ENCODE measurements at regions not wholly inside any gene's neighbourhood (a gene's known extent, or its start where the extent isn't known, plus 50 kb on each side); places are given as distances from the start of the nearest gene placed in this dataset.

DNA sequence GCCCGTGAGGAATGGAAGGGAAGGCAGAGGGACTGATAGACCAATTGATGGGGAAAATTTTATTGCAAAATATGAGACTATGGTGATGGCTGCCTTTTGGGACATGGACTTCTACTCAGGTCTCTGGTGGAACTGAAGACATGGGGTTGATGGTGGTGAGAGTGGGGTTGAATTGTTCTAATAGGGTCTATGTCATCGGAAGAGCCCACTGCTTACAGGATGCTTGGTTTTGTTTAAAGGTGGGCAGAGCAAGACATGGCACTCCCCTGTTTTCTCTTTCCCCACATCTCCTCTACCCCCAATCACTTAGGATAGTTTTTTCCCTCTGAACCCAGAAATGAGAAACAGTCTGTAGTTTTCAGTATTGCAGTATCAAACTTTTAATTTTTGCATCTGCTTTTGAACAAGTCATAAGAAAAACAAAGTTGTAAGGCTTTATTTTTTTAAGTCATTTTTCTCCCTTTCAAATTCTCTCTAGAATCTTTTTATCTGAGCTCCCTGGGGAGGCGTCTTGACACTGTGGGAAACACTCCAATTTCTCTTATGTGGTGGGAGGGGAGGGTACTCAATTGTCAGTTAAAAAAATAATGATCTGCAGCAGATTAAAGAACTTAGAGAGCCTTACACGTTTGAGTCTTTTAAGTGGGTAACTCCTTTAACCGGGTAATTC, 276.2 kb upstream of the TBC1D5 start:
- Mint-ChIP-seq H3K27ac (ENCODE audit: unreplicated experiment) (no peak overlapping the region), H3K36me3 (ENCODE audit: unreplicated experiment) (no peaks in the 10 kb centered on the region), H3K27me3 (ENCODE audit: unreplicated experiment) (no peaks in the 10 kb centered on the region), H3K4me1 (ENCODE audit: low read depth, unreplicated experiment) (peaks cover 6% of the 10 kb centered on the region), H3K9me3 (ENCODE audit: unreplicated experiment) (no peaks in the 10 kb centered on the region), H3K4me3 (ENCODE audit: unreplicated experiment) (no peak overlapping the region)
- DNase-seq = no peak
- TF ChIP-seq, protein P1, sequence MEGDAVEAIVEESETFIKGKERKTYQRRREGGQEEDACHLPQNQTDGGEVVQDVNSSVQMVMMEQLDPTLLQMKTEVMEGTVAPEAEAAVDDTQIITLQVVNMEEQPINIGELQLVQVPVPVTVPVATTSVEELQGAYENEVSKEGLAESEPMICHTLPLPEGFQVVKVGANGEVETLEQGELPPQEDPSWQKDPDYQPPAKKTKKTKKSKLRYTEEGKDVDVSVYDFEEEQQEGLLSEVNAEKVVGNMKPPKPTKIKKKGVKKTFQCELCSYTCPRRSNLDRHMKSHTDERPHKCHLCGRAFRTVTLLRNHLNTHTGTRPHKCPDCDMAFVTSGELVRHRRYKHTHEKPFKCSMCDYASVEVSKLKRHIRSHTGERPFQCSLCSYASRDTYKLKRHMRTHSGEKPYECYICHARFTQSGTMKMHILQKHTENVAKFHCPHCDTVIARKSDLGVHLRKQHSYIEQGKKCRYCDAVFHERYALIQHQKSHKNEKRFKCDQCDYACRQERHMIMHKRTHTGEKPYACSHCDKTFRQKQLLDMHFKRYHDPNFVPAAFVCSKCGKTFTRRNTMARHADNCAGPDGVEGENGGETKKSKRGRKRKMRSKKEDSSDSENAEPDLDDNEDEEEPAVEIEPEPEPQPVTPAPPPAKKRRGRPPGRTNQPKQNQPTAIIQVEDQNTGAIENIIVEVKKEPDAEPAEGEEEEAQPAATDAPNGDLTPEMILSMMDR (IDR thresholded peaks at IDR 0.05; ENCODE audit: partially characterized antibody, unreplicated experiment) = no peak

DNA sequence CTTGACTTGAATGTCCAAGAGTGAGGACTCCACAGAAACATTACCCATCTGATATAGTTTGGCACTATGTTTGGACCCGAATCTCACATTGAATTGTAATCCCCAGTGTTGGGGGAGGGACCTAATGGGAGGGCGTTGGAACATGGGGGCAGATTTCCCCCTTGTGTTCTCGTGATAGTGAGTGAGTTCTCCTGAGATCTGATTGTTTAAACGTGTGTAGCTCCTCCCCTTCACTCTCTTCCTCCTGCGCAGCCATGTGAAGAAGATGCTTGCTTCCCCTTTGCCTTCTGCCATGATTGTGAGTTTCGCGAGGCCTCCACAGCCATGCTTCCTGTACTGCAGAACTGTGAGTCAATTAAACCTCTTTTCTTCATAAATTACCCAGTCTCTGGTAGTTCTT, 273.9 kb upstream of the TBC1D5 start:
- TF ChIP-seq, protein P1 (IDR thresholded peaks at IDR 0.05; ENCODE audit: partially characterized antibody, unreplicated experiment) = no peak
- no peaks in the 10 kb centered on the region for H3K36me3 Mint-ChIP-seq (ENCODE audit: unreplicated experiment)
- DNase-seq = no peak
- H3K4me3 Mint-ChIP-seq (ENCODE audit: unreplicated experiment) = no peak overlapping the region
- H3K9me3 Mint-ChIP-seq (ENCODE audit: unreplicated experiment) = no peaks in the 10 kb centered on the region
- peaks cover 11% of the 10 kb centered on the region for H3K4me1 Mint-ChIP-seq (ENCODE audit: low read depth, unreplicated experiment)
- no peaks in the 10 kb centered on the region for H3K27me3 Mint-ChIP-seq (ENCODE audit: unreplicated experiment)
- H3K27ac Mint-ChIP-seq (ENCODE audit: unreplicated experiment) = no peak overlapping the region

DNA sequence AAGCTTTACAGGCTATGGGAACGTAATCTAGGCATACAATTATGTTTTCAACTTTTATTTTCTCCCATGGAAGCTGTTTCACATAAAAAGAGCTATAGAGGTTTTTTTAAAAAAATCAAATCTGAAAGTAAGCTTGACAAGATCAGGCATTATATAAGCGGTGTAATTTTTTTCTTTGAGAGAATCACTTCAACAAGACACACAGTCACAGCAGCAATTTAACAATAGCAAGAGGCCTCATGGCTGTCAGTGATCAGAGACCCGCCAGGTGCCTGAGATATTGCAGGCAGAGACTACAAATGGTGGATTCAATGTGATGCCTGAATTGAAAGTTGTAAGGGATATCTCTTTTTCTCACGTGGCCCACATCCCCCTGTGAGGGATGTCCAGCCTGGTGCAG, 270.5 kb upstream of the TBC1D5 start:
- Mint-ChIP-seq H3K27me3 (ENCODE audit: unreplicated experiment) (no peaks in the 10 kb centered on the region), H3K36me3 (ENCODE audit: unreplicated experiment) (no peaks in the 10 kb centered on the region), H3K9me3 (ENCODE audit: unreplicated experiment) (no peaks in the 10 kb centered on the region), H3K4me3 (ENCODE audit: unreplicated experiment) (no peak overlapping the region), H3K4me1 (ENCODE audit: low read depth, unreplicated experiment) (peaks cover 7% of the 10 kb centered on the region), H3K27ac (ENCODE audit: unreplicated experiment) (no peak overlapping the region)
- DNase-seq = no peak
- TF ChIP-seq, protein P1 (IDR thresholded peaks at IDR 0.05; ENCODE audit: partially characterized antibody, unreplicated experiment) = no peak

DNA sequence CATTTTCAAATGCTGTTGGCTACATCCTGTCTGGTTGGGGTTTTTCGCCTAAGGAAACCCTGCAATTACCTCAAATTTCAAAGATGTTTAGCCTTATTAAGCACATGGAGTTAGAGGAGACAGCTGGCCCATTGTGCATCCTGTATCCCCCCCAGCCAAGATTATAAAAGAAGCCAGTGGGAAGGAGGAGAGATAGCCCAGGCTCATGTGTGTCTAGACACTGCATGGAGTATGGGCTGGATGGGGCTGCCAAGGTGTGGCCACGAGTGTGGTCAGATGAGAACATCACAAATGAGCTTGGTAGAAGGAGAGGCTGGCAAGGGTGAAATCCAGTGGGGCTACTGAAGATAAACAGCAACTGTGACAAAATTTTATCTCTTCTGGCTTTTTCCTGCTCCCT, 270.0 kb upstream of the TBC1D5 start:
- Mint-ChIP-seq H3K36me3 (ENCODE audit: unreplicated experiment) (no peaks in the 10 kb centered on the region), H3K27me3 (ENCODE audit: unreplicated experiment) (no peaks in the 10 kb centered on the region), H3K27ac (ENCODE audit: unreplicated experiment) (no peak overlapping the region), H3K9me3 (ENCODE audit: unreplicated experiment) (no peaks in the 10 kb centered on the region), H3K4me3 (ENCODE audit: unreplicated experiment) (no peak overlapping the region), H3K4me1 (ENCODE audit: low read depth, unreplicated experiment) (peaks cover 7% of the 10 kb centered on the region)
- DNase-seq = no peak
- TF ChIP-seq, protein P1 (IDR thresholded peaks at IDR 0.05; ENCODE audit: partially characterized antibody, unreplicated experiment) = no peak

DNA sequence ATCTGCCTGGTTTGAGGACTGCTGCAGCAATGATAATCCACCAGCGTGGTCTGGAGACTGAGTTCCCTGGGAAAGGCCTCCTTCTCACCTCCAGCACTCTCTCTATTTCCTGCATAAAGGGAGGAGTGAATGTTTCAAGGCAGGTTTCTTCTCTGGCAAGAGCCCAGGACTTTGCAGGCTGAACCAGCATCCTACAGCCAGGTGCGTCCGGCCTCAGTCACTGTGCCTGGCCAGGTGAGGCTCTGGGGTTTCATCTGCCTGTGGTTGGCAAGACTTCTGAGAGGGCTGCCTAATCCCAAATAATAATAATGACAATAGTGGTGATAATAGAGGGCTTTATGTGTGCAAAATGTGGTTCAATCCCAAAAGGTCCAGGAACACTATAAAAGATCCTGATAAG, 269.0 kb upstream of the TBC1D5 start:
- H3K4me3 Mint-ChIP-seq (ENCODE audit: unreplicated experiment) = no peak overlapping the region
- H3K9me3 Mint-ChIP-seq (ENCODE audit: unreplicated experiment) = no peaks in the 10 kb centered on the region
- DNase-seq = no peak
- no peaks in the 10 kb centered on the region for H3K36me3 Mint-ChIP-seq (ENCODE audit: unreplicated experiment)
- H3K4me1 Mint-ChIP-seq (ENCODE audit: low read depth, unreplicated experiment) = peaks cover 7% of the 10 kb centered on the region
- no peaks in the 10 kb centered on the region for H3K27me3 Mint-ChIP-seq (ENCODE audit: unreplicated experiment)
- TF ChIP-seq, protein P1 (IDR thresholded peaks at IDR 0.05; ENCODE audit: partially characterized antibody, unreplicated experiment) = no peak
- no peak overlapping the region for H3K27ac Mint-ChIP-seq (ENCODE audit: unreplicated experiment)

All from glutamatergic neuron (in vitro differentiated cells).